Heart left ventricle (tissue), 16 donors: ENCODE measurements at regions not wholly inside any gene's neighbourhood (a gene's known extent, or its start where the extent isn't known, plus 50 kb on each side); places are given as distances from the start of the nearest gene placed in this dataset.

Experiments used
- ATAC-seq, 4 donors: fragments of 200-7000 bp; cut with Tn5 transposase; one replicate each; pipeline ENCODE4 v1.9.1; 2020 to 2022; ENCODE audit warnings: moderate library complexity in 4 of 4, mild to moderate bottlenecking in 3 of 4, moderate number of reproducible peaks in 1 of 4
- DNase-seq, 5 donors: peaks; one replicate each; pipeline ENCODE4 v3.0.0-alpha.2; 2020
- H3K27ac ChIP-seq, 12 donors: fragments of 200-600 bp; sonication (generic) in 4 of 12; one replicate each; pipeline versions ENCODE4 v1.5.0 to v1.8.0; 2016 to 2022; ENCODE audit warnings: mild to moderate bottlenecking in 2 of 12
- H3K27me3 ChIP-seq, 9 donors: fragments of 200-600 bp; sonication (generic) in 2 of 9; one replicate each; pipeline versions ENCODE4 v1.5.1 to v1.8.0; 2016 to 2022; ENCODE audit warnings: mild to moderate bottlenecking in 3 of 9
- H3K36me3 ChIP-seq, 9 donors: fragments of 200-600 bp; sonication (generic) in 2 of 9; one replicate each; pipeline versions ENCODE4 v1.5.0 to v1.8.0; 2018 to 2022; ENCODE audit warnings: mild to moderate bottlenecking in 2 of 9
- H3K4me1 ChIP-seq, 12 donors: fragments of 200-600 bp; sonication (generic) in 4 of 12; one replicate each; pipeline versions ENCODE4 v1.5.0 to v1.8.0; 2016 to 2022; ENCODE audit warnings: mild to moderate bottlenecking in 3 of 12
- H3K4me3 ChIP-seq, 12 donors: fragments of 200-600 bp; sonication (generic) in 4 of 12; one replicate each; pipeline versions ENCODE4 v1.5.0 to v1.8.0; 2017 to 2022; ENCODE audit warnings: mild to moderate bottlenecking in 9 of 12, moderate library complexity in 4 of 12
- H3K9me3 ChIP-seq, 12 donors: fragments of 200-600 bp; sonication (generic) in 4 of 12; one replicate each; pipeline versions ENCODE4 v1.5.0 to v1.8.0; 2016 to 2022; ENCODE audit warnings: mild to moderate bottlenecking in 1 of 12
- CTCF ChIP-seq, 12 donors: fragments of 200-600 bp; sonication (generic) in 4 of 12; IDR thresholded peaks; one replicate each; pipeline versions ENCODE4 v1.5.0 to v1.8.0; 2018 to 2022; ENCODE audit warnings: antibody characterized with exemption in 12 of 12, mild to moderate bottlenecking in 5 of 12
- POLR2A ChIP-seq, 2 donors: fragments of 450-650 bp; IDR thresholded peaks; one replicate each; pipeline ENCODE4 v1.6.1; 2017; ENCODE audit warnings: antibody characterized with exemption in 2 of 2, mild to moderate bottlenecking in 2 of 2, moderate library complexity in 2 of 2
- WGBS, 4 donors: extraction: QIAGEN DNeasy Blood & Tissue Kit in 2 of 4; methylation state at CpG; one replicate each; pipeline versions ENCODE4 v1.1.5 to v1.1.7; 2013 to 2018; 5-methylcytosine and 5-hydroxymethylcytosine counted together
- intact Hi-C, 10 donors: fragments of 100-400 bp; cut with DNase I; formaldehyde crosslinking; loops; one replicate each; pipeline versions ENCODE4 v1.11.1 to v1.14.2; 2022
- donor health status: ischemic (EF 13 %, LVEDD 7.1; RV severe dilation, severe dysfunction).
- donor health status: healthy with polysubstance abuse.
- donor health status: DM: no; HTN: yes; CAD: no.
- donor health status: DM: no; HTN: no; CAD: no.
- donor health status: ischemic (EF 25% LVEDD 6.9; RV normal size, moderate dysfunction).
- donor health status: ischemic (EF 25% LVEDD 5.7; RV mildly dilated, moderate dysfunction).
- donor health status: healthy.
- donor health status: DM: yes; HTN: yes; CAD: no.
- donor health status: ischemic (EF 35%, LVEDD 5.7; RV mildly dilated, moderate dysfunction).
- donor health status: nonischemic (EF 11% LVEDD 7.7; RV severe dilation, severe dysfunction).
- donor health status: DM: yes; HTN: yes; CAD: no.
- donor health status: PGD.
- donor health status: ischemic (EF 29% LVEDD 5.4; RV normal size, mild dysfunction).
- donor health status: nonischemic (EF 23%, LVEDD 6.1; RV moderate dilation, normal function).

GRCh38 chr2:41644936-41645335, 402.9 kb upstream of the PKDCC start:
- H3K4me1 ChIP-seq, result no peaks in the 10 kb centered on the region
- WGBS, 4 donors, result 69 to 75% (median 72%) methylated on average over 2 of the region's 2 CpGs
- intact Hi-C loops, result no loop called here
- no peaks in the 10 kb centered on the region for H3K27me3 ChIP-seq
- TF ChIP-seq CTCF (IDR thresholded peaks at IDR 0.05), result no peak
- TF ChIP-seq POLR2A (IDR thresholded peaks at IDR 0.05), result no peak
- H3K9me3 ChIP-seq, result peaks cover 0 to 3% (median 0%) of the 10 kb centered on the region in 12 donors
- H3K36me3 ChIP-seq, result no peaks in the 10 kb centered on the region
- DNase-seq (no peak), ATAC-seq (no peak)
- no peak overlapping the region for H3K4me3 ChIP-seq
- no peak overlapping the region for H3K27ac ChIP-seq

GRCh38 chr2:41647468-41648050, 400.3 kb upstream of the PKDCC start:
- Histone ChIP-seq H3K4me1 (no peaks in the 10 kb centered on the region), H3K36me3 (no peaks in the 10 kb centered on the region), H3K27ac (no peak overlapping the region), H3K9me3 (no peaks in the 10 kb centered on the region), H3K4me3 (no peak overlapping the region), H3K27me3 (no peaks in the 10 kb centered on the region)
- intact Hi-C loops, result no loop called here
- TF ChIP-seq POLR2A (IDR thresholded peaks at IDR 0.05) (no peak), CTCF (IDR thresholded peaks at IDR 0.05) (no peak)
- ATAC-seq, result no peak
- WGBS, 4 donors, result 83 to 97% (median 95%) methylated on average over 1 of the region's 1 CpG
- DNase-seq, result no peak

- H3K36me3 ChIP-seq, result no peaks in the 10 kb centered on the region
- H3K27me3 ChIP-seq, result no peaks in the 10 kb centered on the region
- H3K27ac ChIP-seq, result no peak overlapping the region
- H3K9me3 ChIP-seq, result no peaks in the 10 kb centered on the region
- intact Hi-C loops, result no loop called here
- TF ChIP-seq CTCF (IDR thresholded peaks at IDR 0.05) (no peak), POLR2A (IDR thresholded peaks at IDR 0.05) (no peak)
- DNase-seq, result no peak
- H3K4me3 ChIP-seq, result no peak overlapping the region
- no peak for ATAC-seq
- H3K4me1 ChIP-seq, result no peaks in the 10 kb centered on the region
Observed at GRCh38 chr2:41657226-41657625, 390.6 kb upstream of the PKDCC start.

GRCh38 chr2:41659758-41660157, 388.1 kb upstream of the PKDCC start:
- Histone ChIP-seq H3K9me3 (no peaks in the 10 kb centered on the region), H3K4me1 (peaks cover 0 to under 1% (median 0%) of the 10 kb centered on the region in 12 donors), H3K27ac (no peak overlapping the region), H3K4me3 (no peak overlapping the region), H3K27me3 (no peaks in the 10 kb centered on the region), H3K36me3 (no peaks in the 10 kb centered on the region)
- ATAC-seq (no peak), DNase-seq (no peak)
- intact Hi-C loops, result no loop called here
- TF ChIP-seq POLR2A (IDR thresholded peaks at IDR 0.05) (no peak), CTCF (IDR thresholded peaks at IDR 0.05) (no peak)
